Keratinocyte (primary cell): ENCODE measurements at regions not wholly inside any gene's neighbourhood (a gene's known extent, or its start where the extent isn't known, plus 50 kb on each side); places are given as distances from the start of the nearest gene placed in this dataset.

ENCODE experiments used
- DNase-seq: peaks from one replicate; pipeline ENCODE4 v3.0.0-alpha.2; 2011; ENCODE audit warnings: low read depth, missing footprints, low spot score
- FAIRE-seq: peaks from 2 replicates; lab custom pipeline; 2011; peaks lifted over from hg19 to GRCh38; lab: Jason Lieb, UNC
- H2AFZ ChIP-seq: 2 replicates; pipeline ENCODE4 v1.6.0; 2012; ENCODE audit warnings: low read length, control low read depth, inconsistent platforms; ENCODE audit not compliant: control insufficient read depth
- H3K27ac ChIP-seq: 2 replicates; pipeline ENCODE4 v1.5.1; 2011; ENCODE audit warnings: low read length; ENCODE audit not compliant: control insufficient read depth, insufficient read depth
- H3K27me3 ChIP-seq: 3 replicates; pipeline ENCODE4 v1.6.0; 2011; ENCODE audit warnings: low read length; ENCODE audit not compliant: control insufficient read depth, insufficient read depth; ENCODE audit errors: extremely low read depth
- H3K36me3 ChIP-seq, 2 experiments: 2 replicates in 1 of 2; 3 replicates in 1 of 2; pipeline ENCODE4 v1.5.1; 2011; ENCODE audit warnings: low read length in 2 of 2, mild to moderate bottlenecking in 1 of 2; ENCODE audit not compliant: control insufficient read depth in 2 of 2, insufficient read depth in 2 of 2; ENCODE audit errors: extremely low read depth in 1 of 2
- H3K4me1 ChIP-seq: 3 replicates; pipeline ENCODE4 v1.5.1; 2011; ENCODE audit warnings: low read length; ENCODE audit not compliant: control insufficient read depth, insufficient read depth; ENCODE audit errors: extremely low read depth
- H3K4me2 ChIP-seq: 3 replicates; pipeline ENCODE4 v1.6.0; 2011; ENCODE audit warnings: low read depth, low read length; ENCODE audit not compliant: control insufficient read depth, insufficient read depth; ENCODE audit errors: extremely low read depth
- H3K4me3 ChIP-seq, 3 experiments: fragments of 200-600 bp in 1 of 3; sonication (generic) in 1 of 3; 2 replicates in 2 of 3; 3 replicates in 1 of 3; pipeline ENCODE4 v1.5.1; 2011 to 2016; ENCODE audit warnings: low read length in 3 of 3, mild to moderate bottlenecking in 3 of 3, control low read depth in 2 of 3, inconsistent platforms in 1 of 3, low read depth in 1 of 3, mixed read lengths in 1 of 3, mixed run types in 1 of 3, moderate library complexity in 1 of 3; ENCODE audit not compliant: control insufficient read depth in 2 of 3, insufficient read depth in 2 of 3; ENCODE audit errors: extremely low read depth in 1 of 3
- H3K79me2 ChIP-seq: 2 replicates; pipeline ENCODE4 v1.6.0; 2012; ENCODE audit warnings: low read length; ENCODE audit not compliant: control insufficient read depth, insufficient read depth
- H3K9ac ChIP-seq: 3 replicates; pipeline ENCODE4 v1.6.0; 2011; ENCODE audit warnings: low read length; ENCODE audit not compliant: control insufficient read depth, insufficient read depth; ENCODE audit errors: extremely low read depth
- H3K9me1 ChIP-seq: 3 replicates; pipeline ENCODE4 v1.6.0; 2011; ENCODE audit warnings: low read length; ENCODE audit not compliant: control insufficient read depth, insufficient read depth; ENCODE audit errors: extremely low read depth
- H3K9me3 ChIP-seq: 2 replicates; pipeline ENCODE4 v1.5.1; 2012; ENCODE audit warnings: low read depth, low read length; ENCODE audit not compliant: control insufficient read depth
- H4K20me1 ChIP-seq: 3 replicates; pipeline ENCODE4 v1.6.0; 2011; ENCODE audit warnings: low read length; ENCODE audit not compliant: control insufficient read depth, insufficient read depth; ENCODE audit errors: extremely low read depth
- CTCF ChIP-seq, 3 experiments: IDR thresholded peaks in 1 of 3; conservative IDR thresholded peaks in 1 of 3; optimal IDR thresholded peaks in 1 of 3; 2 replicates in 2 of 3; 3 replicates in 1 of 3; pipeline versions ENCODE3 to v1.5.1; 2011; ENCODE audit warnings: low read length in 3 of 3, mild to moderate bottlenecking in 3 of 3, moderate library complexity in 2 of 3, control low read depth in 1 of 3, inconsistent platforms in 1 of 3; ENCODE audit not compliant: insufficient read depth in 2 of 3; ENCODE audit errors: extremely low read depth in 1 of 3
- EZH2 ChIP-seq: IDR thresholded peaks from one replicate; pipeline ENCODE4 v1.6.1; 2012; ENCODE audit warnings: inconsistent platforms, mild to moderate bottlenecking, low read length, moderate library complexity
- dilution Hi-C: fragments of 300-500 bp; cut with MboI; formaldehyde crosslinking; loops from one replicate; pipeline ENCODE4 v1.7.0; 2020; ENCODE audit warnings: low sequenced_read_pairs; ENCODE audit not compliant: extremely low pct_ligation_motif_present

DNA sequence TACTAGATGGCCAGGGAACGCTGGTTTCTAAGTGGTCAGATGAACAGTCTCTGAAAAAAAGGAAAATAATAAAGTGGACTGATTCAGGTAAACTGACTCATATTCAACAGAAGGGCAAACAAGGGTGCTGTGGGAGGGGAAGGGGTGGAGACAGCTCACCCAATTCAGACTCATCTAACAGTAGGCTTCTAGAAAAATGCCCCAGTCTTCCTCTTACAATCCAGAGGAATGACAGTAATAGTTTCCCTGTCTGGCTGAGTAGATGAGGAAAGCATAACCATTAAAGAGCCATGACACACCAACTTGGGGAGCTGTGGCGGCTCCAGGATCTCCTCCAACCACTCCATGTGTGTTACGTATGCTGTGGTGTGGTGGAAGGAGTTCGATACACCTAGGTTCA, 231.4 kb upstream of the UMPS start:
- Histone ChIP-seq H3K36me3 (no peaks in the 10 kb centered on the region), H3K4me2 (no peak overlapping the region), H3K4me3 (no peak overlapping the region), H3K27ac (no peak overlapping the region), H3K79me2 (no peaks in the 10 kb centered on the region), H3K27me3 (peaks cover 3% of the 10 kb centered on the region), H3K9me1 (no peaks in the 10 kb centered on the region), H2AFZ (no peak overlapping the region), H3K4me1 (no peaks in the 10 kb centered on the region), H3K9ac (no peak overlapping the region), H3K9me3 (no peaks in the 10 kb centered on the region), H4K20me1 (no peaks in the 10 kb centered on the region)
- dilution Hi-C loops = no loop called here
- DNase-seq (no peak), FAIRE-seq (no peak)
- TF ChIP-seq EZH2 (no peak), CTCF (optimal IDR thresholded peaks at IDR 0.05 in 1 of 3, IDR thresholded peaks at IDR 0.05 in 1 of 3, conservative IDR thresholded peaks at IDR 0.05 in 1 of 3; ENCODE audit: extremely low read depth in 1 of 3, insufficient read depth in 2 of 3, low read length in 3 of 3) (no peak)

GRCh38 chr3:124504332-124505059, 225.8 kb upstream of the UMPS start:
- FAIRE-seq = peak; percentile 17
- Histone ChIP-seq H3K27me3 (peaks cover 3% of the 10 kb centered on the region), H3K4me2 (no peak overlapping the region), H3K36me3 (no peaks in the 10 kb centered on the region), H3K4me3 (no peak overlapping the region), H3K27ac (no peak overlapping the region), H2AFZ (no peak overlapping the region), H3K4me1 (no peaks in the 10 kb centered on the region), H3K9me1 (no peaks in the 10 kb centered on the region), H3K9ac (no peak overlapping the region), H4K20me1 (no peaks in the 10 kb centered on the region), H3K79me2 (no peaks in the 10 kb centered on the region), H3K9me3 (no peaks in the 10 kb centered on the region)
- no peak for TF ChIP-seq EZH2
- no peak for TF ChIP-seq CTCF (optimal IDR thresholded peaks at IDR 0.05 in 1 of 3, IDR thresholded peaks at IDR 0.05 in 1 of 3, conservative IDR thresholded peaks at IDR 0.05 in 1 of 3; ENCODE audit: extremely low read depth in 1 of 3, insufficient read depth in 2 of 3, low read length in 3 of 3)
- dilution Hi-C loops = no loop called here
- DNase-seq = no peak
